HEK293 (cell line): ENCODE measurements at regions not wholly inside any gene's neighbourhood (a gene's known extent, or its start where the extent isn't known, plus 50 kb on each side); places are given as distances from the start of the nearest gene placed in this dataset.

ENCODE experiments used
- BCL11A ChIP-seq: fragments of 450-650 bp; formaldehyde crosslinking; IDR thresholded peaks from 2 replicates; pipeline ENCODE4 v1.5.1; 2016; ENCODE audit warnings: low read depth, missing biosample characterization, missing genetic modification characterization
- KLF1 ChIP-seq: fragments of 450-650 bp; formaldehyde crosslinking; IDR thresholded peaks from 2 replicates; pipeline ENCODE4 v1.5.1; 2016; ENCODE audit warnings: missing biosample characterization, missing genetic modification characterization
- KLF9 ChIP-seq: fragments of 450-650 bp; formaldehyde crosslinking; IDR thresholded peaks from 2 replicates; pipeline ENCODE4 v1.5.1; 2016; ENCODE audit warnings: missing biosample characterization, missing genetic modification characterization, low read depth
- SP2 ChIP-seq: fragments of 450-650 bp; formaldehyde crosslinking; IDR thresholded peaks from 2 replicates; pipeline ENCODE4 v1.5.1; 2016; ENCODE audit warnings: missing biosample characterization, missing genetic modification characterization
- ZBTB1 ChIP-seq: fragments of 450-650 bp; formaldehyde crosslinking; IDR thresholded peaks from 2 replicates; pipeline ENCODE4 v1.5.1; 2016; ENCODE audit warnings: missing biosample characterization, missing genetic modification characterization
- TF ChIP-seq, protein P1 (sequence below): fragments of 450-650 bp; formaldehyde crosslinking; IDR thresholded peaks from 2 replicates; pipeline ENCODE4 v1.5.1; 2016; ENCODE audit warnings: missing biosample characterization, missing genetic modification characterization
- TF ChIP-seq, protein P2 (sequence below): fragments of 450-650 bp; formaldehyde crosslinking; IDR thresholded peaks from 2 replicates; pipeline ENCODE4 v1.5.1; 2016; ENCODE audit warnings: missing biosample characterization, missing genetic modification characterization

DNA sequence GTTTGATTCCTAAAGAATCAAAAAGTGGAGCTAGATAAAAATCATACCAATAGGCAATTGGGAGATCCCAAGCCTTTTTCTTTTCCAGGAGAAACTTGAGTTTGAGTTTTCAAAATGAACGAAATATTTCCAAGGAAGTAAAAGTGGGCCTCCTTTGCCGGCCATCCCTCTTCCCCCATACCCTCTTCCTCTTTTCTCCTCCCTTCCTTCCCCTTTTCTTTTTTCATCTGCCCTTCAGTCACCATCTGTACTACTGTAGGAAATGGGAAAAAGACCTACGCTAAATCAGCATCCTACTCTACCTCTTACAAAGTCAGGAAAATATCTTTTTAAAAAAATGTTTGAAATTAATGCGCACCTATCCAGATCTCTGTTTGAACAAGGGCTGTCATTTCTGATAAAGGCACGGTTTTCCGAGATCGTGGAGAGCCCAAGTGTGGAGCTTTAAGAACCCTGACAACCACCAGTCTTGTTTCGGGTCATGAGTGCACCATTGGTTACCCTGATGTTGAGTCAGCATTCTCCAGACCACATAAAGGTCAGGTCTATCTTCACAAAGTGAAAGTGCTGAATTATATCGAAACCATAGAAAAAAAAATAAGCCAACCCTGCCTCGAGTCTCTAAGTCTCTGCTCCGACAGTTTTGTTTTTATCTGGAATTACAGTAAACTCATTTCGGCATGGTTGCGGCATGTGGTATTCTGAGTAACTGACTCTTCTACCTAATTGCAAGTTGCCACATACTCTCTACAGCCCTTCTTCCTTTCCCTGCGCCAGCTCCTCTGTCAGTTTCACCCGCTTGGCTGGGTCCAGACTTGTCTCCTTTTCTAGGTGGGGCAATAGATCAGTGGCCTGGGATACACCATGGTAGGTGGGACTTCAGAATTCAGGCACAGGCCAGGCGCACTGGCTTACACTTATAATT is 140.2 kb upstream of the KLF3 start:
- TF ChIP-seq BCL11A (tag by site-specific recombination): no peak
- TF ChIP-seq, protein P1, sequence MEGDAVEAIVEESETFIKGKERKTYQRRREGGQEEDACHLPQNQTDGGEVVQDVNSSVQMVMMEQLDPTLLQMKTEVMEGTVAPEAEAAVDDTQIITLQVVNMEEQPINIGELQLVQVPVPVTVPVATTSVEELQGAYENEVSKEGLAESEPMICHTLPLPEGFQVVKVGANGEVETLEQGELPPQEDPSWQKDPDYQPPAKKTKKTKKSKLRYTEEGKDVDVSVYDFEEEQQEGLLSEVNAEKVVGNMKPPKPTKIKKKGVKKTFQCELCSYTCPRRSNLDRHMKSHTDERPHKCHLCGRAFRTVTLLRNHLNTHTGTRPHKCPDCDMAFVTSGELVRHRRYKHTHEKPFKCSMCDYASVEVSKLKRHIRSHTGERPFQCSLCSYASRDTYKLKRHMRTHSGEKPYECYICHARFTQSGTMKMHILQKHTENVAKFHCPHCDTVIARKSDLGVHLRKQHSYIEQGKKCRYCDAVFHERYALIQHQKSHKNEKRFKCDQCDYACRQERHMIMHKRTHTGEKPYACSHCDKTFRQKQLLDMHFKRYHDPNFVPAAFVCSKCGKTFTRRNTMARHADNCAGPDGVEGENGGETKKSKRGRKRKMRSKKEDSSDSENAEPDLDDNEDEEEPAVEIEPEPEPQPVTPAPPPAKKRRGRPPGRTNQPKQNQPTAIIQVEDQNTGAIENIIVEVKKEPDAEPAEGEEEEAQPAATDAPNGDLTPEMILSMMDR (tag by site-specific recombination): no peak
- no peak for TF ChIP-seq ZBTB1
- TF ChIP-seq KLF1 (tag by site-specific recombination): no peak
- TF ChIP-seq, protein P2, sequence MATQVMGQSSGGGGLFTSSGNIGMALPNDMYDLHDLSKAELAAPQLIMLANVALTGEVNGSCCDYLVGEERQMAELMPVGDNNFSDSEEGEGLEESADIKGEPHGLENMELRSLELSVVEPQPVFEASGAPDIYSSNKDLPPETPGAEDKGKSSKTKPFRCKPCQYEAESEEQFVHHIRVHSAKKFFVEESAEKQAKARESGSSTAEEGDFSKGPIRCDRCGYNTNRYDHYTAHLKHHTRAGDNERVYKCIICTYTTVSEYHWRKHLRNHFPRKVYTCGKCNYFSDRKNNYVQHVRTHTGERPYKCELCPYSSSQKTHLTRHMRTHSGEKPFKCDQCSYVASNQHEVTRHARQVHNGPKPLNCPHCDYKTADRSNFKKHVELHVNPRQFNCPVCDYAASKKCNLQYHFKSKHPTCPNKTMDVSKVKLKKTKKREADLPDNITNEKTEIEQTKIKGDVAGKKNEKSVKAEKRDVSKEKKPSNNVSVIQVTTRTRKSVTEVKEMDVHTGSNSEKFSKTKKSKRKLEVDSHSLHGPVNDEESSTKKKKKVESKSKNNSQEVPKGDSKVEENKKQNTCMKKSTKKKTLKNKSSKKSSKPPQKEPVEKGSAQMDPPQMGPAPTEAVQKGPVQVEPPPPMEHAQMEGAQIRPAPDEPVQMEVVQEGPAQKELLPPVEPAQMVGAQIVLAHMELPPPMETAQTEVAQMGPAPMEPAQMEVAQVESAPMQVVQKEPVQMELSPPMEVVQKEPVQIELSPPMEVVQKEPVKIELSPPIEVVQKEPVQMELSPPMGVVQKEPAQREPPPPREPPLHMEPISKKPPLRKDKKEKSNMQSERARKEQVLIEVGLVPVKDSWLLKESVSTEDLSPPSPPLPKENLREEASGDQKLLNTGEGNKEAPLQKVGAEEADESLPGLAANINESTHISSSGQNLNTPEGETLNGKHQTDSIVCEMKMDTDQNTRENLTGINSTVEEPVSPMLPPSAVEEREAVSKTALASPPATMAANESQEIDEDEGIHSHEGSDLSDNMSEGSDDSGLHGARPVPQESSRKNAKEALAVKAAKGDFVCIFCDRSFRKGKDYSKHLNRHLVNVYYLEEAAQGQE (tag by site-specific recombination): no peak
- no peak for TF ChIP-seq KLF9 (tag by site-specific recombination)
- no peak for TF ChIP-seq SP2 (tag by site-specific recombination)
